ENCODE measurements at regions not wholly inside any gene's neighbourhood (a gene's known extent, or its start where the extent isn't known, plus 50 kb on each side); places are given as distances from the start of the nearest gene placed in this dataset.
"Not testable (repeated sequence)": the region's sequence is repeated elsewhere in the genome, so short reads cannot be mapped to it uniquely, and the experiment has no call there.

DNA sequence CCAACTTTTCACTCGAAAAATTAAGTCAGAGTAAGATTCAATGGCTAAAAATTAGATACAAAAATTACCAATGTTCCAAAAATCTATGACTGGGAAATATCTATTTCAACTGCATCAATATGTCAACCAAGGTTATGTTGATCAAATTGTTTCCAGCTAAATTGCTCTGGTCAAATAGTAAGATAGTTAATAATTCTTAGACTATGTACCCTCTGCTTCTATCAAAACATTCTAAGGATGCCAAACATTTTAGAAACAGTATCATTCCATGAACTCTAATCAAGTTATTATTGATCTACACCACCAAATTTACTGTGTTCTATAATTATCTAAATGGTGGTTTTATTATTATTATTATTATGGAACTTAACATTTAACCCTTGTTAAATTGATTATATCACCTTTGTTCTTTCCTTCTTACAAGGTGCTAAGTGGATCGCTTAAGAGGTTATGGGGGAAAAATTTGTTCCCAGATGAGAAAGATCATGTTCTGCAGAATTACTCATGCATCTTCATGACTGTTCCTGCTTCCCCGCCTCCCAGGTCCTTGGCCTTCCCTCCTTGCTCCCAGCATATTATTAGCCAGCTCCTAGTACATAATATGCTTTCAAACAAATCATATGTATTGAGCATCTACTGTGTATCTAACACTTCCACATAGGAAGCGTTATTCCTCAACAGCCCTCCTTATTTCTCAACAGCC, 240.5 kb upstream of the KRR1 start:
- no peak overlapping the region for H3K9ac ChIP-seq (ENCODE audit: low read depth in 1 of 2, low read length in 2 of 2)
- H3K9me3 ChIP-seq (ENCODE audit: control insufficient read depth in 1 of 2, low read length in 2 of 2) = no peaks in the 10 kb centered on the region
- no peak overlapping the region for H3K27ac ChIP-seq (ENCODE audit: low read depth, low read length)
- H3K4me3 ChIP-seq (ENCODE audit: low read depth in 1 of 2, low read length in 2 of 2) = no peak overlapping the region
- H3K4me1 ChIP-seq (ENCODE audit: control insufficient read depth in 1 of 2, insufficient read depth in 2 of 2, low read length in 2 of 2) = peaks cover 3 to 27% of the 10 kb centered on the region in 2 donors
- no peaks in the 10 kb centered on the region for H3K27me3 ChIP-seq (ENCODE audit: control insufficient read depth in 1 of 2, insufficient read depth in 2 of 2, low read length in 2 of 2)
- no peaks in the 10 kb centered on the region for H3K36me3 ChIP-seq (ENCODE audit: control insufficient read depth in 1 of 2, insufficient read depth in 2 of 2, low read length in 2 of 2)

- no peaks in the 10 kb centered on the region for H3K27me3 ChIP-seq (ENCODE audit: control insufficient read depth in 1 of 2, insufficient read depth in 2 of 2, low read length in 2 of 2)
- H3K9me3 ChIP-seq (ENCODE audit: control insufficient read depth in 1 of 2, low read length in 2 of 2) = no peaks in the 10 kb centered on the region
- no peak overlapping the region for H3K4me3 ChIP-seq (ENCODE audit: low read depth in 1 of 2, low read length in 2 of 2)
- H3K9ac ChIP-seq (ENCODE audit: low read depth in 1 of 2, low read length in 2 of 2) = no peak overlapping the region
- no peaks in the 10 kb centered on the region for H3K36me3 ChIP-seq (ENCODE audit: control insufficient read depth in 1 of 2, insufficient read depth in 2 of 2, low read length in 2 of 2)
- H3K27ac ChIP-seq (ENCODE audit: low read depth, low read length) = no peak overlapping the region
- H3K4me1 ChIP-seq (ENCODE audit: control insufficient read depth in 1 of 2, insufficient read depth in 2 of 2, low read length in 2 of 2) = peaks cover 3 to 24% of the 10 kb centered on the region in 2 donors
Observed at GRCh38 chr12:75750716-75751306, 239.4 kb upstream of the KRR1 start.

DNA sequence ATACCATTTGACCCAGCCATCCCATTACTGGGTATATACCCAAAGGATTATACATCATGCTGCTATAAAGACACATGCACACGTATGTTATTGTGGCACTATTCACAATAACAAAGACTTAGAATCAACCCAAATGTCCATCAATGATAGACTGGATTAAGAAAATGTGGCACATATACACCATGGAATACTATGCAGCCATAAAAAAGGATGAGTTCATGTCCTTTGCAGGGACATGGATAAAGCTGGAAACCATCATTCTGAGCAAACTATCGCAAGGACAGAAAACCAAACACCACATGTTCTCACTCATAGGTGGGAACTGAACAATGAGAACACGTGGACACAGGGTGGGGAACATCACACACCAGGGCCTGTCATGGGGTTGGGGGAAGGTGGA, 237.6 kb upstream of the KRR1 start:
- not testable (repeated sequence) for H3K9ac ChIP-seq (ENCODE audit: low read depth in 1 of 2, low read length in 2 of 2); H3K36me3 ChIP-seq (ENCODE audit: control insufficient read depth in 1 of 2, insufficient read depth in 2 of 2, low read length in 2 of 2); H3K9me3 ChIP-seq (ENCODE audit: control insufficient read depth in 1 of 2, low read length in 2 of 2); H3K27ac ChIP-seq (ENCODE audit: low read depth, low read length); H3K27me3 ChIP-seq (ENCODE audit: control insufficient read depth in 1 of 2, insufficient read depth in 2 of 2, low read length in 2 of 2); H3K4me1 ChIP-seq (ENCODE audit: control insufficient read depth in 1 of 2, insufficient read depth in 2 of 2, low read length in 2 of 2); H3K4me3 ChIP-seq (ENCODE audit: low read depth in 1 of 2, low read length in 2 of 2)

- Histone ChIP-seq H3K9me3 (ENCODE audit: control insufficient read depth in 1 of 2, low read length in 2 of 2) (no peaks in the 10 kb centered on the region), H3K9ac (ENCODE audit: low read depth in 1 of 2, low read length in 2 of 2) (no peak overlapping the region), H3K27me3 (ENCODE audit: control insufficient read depth in 1 of 2, insufficient read depth in 2 of 2, low read length in 2 of 2) (no peaks in the 10 kb centered on the region), H3K4me3 (ENCODE audit: low read depth in 1 of 2, low read length in 2 of 2) (no peak overlapping the region), H3K27ac (ENCODE audit: low read depth, low read length) (no peak overlapping the region), H3K36me3 (ENCODE audit: control insufficient read depth in 1 of 2, insufficient read depth in 2 of 2, low read length in 2 of 2) (no peaks in the 10 kb centered on the region), H3K4me1 (ENCODE audit: control insufficient read depth in 1 of 2, insufficient read depth in 2 of 2, low read length in 2 of 2) (peaks cover 0 to 10% of the 10 kb centered on the region in 2 donors)
Observed at GRCh38 chr12:75748136-75748535, 236.7 kb upstream of the KRR1 start.

GRCh38 chr12:75747572-75748021, 236.2 kb upstream of the KRR1 start:
- Histone ChIP-seq H3K27ac (ENCODE audit: low read depth, low read length) (no peak overlapping the region), H3K9ac (ENCODE audit: low read depth in 1 of 2, low read length in 2 of 2) (no peak overlapping the region), H3K4me3 (ENCODE audit: low read depth in 1 of 2, low read length in 2 of 2) (no peak overlapping the region), H3K9me3 (ENCODE audit: control insufficient read depth in 1 of 2, low read length in 2 of 2) (no peaks in the 10 kb centered on the region), H3K36me3 (ENCODE audit: control insufficient read depth in 1 of 2, insufficient read depth in 2 of 2, low read length in 2 of 2) (no peaks in the 10 kb centered on the region), H3K27me3 (ENCODE audit: control insufficient read depth in 1 of 2, insufficient read depth in 2 of 2, low read length in 2 of 2) (no peaks in the 10 kb centered on the region), H3K4me1 (ENCODE audit: control insufficient read depth in 1 of 2, insufficient read depth in 2 of 2, low read length in 2 of 2) (peaks cover 0 to 10% of the 10 kb centered on the region in 2 donors)

- H3K4me3 ChIP-seq (ENCODE audit: low read depth in 1 of 2, low read length in 2 of 2) = no peak overlapping the region
- no peaks in the 10 kb centered on the region for H3K27me3 ChIP-seq (ENCODE audit: control insufficient read depth in 1 of 2, insufficient read depth in 2 of 2, low read length in 2 of 2)
- no peak overlapping the region for H3K27ac ChIP-seq (ENCODE audit: low read depth, low read length)
- peaks cover 0 to 7% of the 10 kb centered on the region in 2 donors for H3K4me1 ChIP-seq (ENCODE audit: control insufficient read depth in 1 of 2, insufficient read depth in 2 of 2, low read length in 2 of 2)
- H3K9ac ChIP-seq (ENCODE audit: low read depth in 1 of 2, low read length in 2 of 2) = no peak overlapping the region
- H3K36me3 ChIP-seq (ENCODE audit: control insufficient read depth in 1 of 2, insufficient read depth in 2 of 2, low read length in 2 of 2) = no peaks in the 10 kb centered on the region
- no peaks in the 10 kb centered on the region for H3K9me3 ChIP-seq (ENCODE audit: control insufficient read depth in 1 of 2, low read length in 2 of 2)
Observed at GRCh38 chr12:75746621-75747020, 235.2 kb upstream of the KRR1 start.

DNA sequence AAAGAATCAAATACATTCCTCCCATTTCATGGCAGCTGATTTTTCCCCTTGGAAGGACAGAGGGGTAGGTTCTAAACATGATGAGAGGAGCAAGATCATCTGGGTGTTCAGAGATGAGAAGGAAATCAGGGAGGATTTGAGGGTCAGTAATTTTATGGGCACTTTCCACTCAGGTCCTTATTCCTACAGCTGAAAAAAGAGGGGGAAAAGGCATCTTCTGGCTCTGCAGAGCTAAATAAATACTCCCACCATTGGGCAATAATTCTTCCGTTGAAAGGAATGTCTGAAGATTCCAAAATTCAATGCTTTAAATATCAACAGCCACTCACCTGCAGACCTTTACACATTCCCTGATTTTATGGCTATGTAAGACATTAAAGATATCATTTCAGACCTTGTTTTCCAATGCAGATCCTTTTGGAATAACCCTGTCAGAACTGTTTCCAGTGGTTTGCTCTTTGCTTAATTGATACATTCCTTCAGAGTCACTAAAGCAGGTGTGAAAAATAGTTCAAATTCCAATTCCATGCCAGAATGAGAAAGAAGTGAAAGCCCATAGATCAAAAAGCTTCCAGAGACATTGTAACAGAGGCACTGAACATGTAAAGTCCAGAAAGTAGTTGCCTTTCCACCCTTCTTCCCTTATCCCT, 233.3 kb upstream of the KRR1 start:
- Histone ChIP-seq H3K27ac (ENCODE audit: low read depth, low read length) (no peak overlapping the region), H3K27me3 (ENCODE audit: control insufficient read depth in 1 of 2, insufficient read depth in 2 of 2, low read length in 2 of 2) (no peaks in the 10 kb centered on the region), H3K9me3 (ENCODE audit: control insufficient read depth in 1 of 2, low read length in 2 of 2) (no peaks in the 10 kb centered on the region), H3K4me1 (ENCODE audit: control insufficient read depth in 1 of 2, insufficient read depth in 2 of 2, low read length in 2 of 2) (no peaks in the 10 kb centered on the region), H3K9ac (ENCODE audit: low read depth in 1 of 2, low read length in 2 of 2) (no peak overlapping the region), H3K4me3 (ENCODE audit: low read depth in 1 of 2, low read length in 2 of 2) (no peak overlapping the region), H3K36me3 (ENCODE audit: control insufficient read depth in 1 of 2, insufficient read depth in 2 of 2, low read length in 2 of 2) (no peaks in the 10 kb centered on the region)

GRCh38 chr12:75742961-75743360, 231.6 kb upstream of the KRR1 start:
- H3K9ac ChIP-seq (ENCODE audit: low read depth in 1 of 2, low read length in 2 of 2) = no peak overlapping the region
- no peaks in the 10 kb centered on the region for H3K4me1 ChIP-seq (ENCODE audit: control insufficient read depth in 1 of 2, insufficient read depth in 2 of 2, low read length in 2 of 2)
- no peak overlapping the region for H3K4me3 ChIP-seq (ENCODE audit: low read depth in 1 of 2, low read length in 2 of 2)
- no peaks in the 10 kb centered on the region for H3K36me3 ChIP-seq (ENCODE audit: control insufficient read depth in 1 of 2, insufficient read depth in 2 of 2, low read length in 2 of 2)
- no peaks in the 10 kb centered on the region for H3K27me3 ChIP-seq (ENCODE audit: control insufficient read depth in 1 of 2, insufficient read depth in 2 of 2, low read length in 2 of 2)
- H3K9me3 ChIP-seq (ENCODE audit: control insufficient read depth in 1 of 2, low read length in 2 of 2) = no peaks in the 10 kb centered on the region
- H3K27ac ChIP-seq (ENCODE audit: low read depth, low read length) = no peak overlapping the region

DNA sequence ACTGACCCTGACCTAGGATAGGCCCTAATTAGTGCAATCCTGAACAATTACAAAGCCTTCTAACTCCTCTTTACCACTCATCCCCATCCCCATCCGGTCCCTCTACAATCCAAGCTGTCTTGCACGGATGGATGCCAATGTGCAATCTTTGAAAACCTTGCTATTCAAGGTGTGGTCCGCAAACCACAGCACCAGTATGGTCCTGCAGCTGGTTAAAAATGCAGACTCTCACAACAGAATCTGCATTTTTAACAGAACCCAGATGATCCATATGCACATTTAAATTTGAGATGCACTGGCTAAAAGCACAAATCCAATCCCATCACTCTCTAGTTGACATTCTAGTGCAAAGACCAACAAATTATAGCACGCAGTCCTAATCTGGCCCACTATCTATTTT, 230.6 kb upstream of the KRR1 start:
- Histone ChIP-seq H3K27ac (ENCODE audit: low read depth, low read length) (no peak overlapping the region), H3K36me3 (ENCODE audit: control insufficient read depth in 1 of 2, insufficient read depth in 2 of 2, low read length in 2 of 2) (no peaks in the 10 kb centered on the region), H3K9ac (ENCODE audit: low read depth in 1 of 2, low read length in 2 of 2) (no peak overlapping the region), H3K4me3 (ENCODE audit: low read depth in 1 of 2, low read length in 2 of 2) (no peak overlapping the region), H3K4me1 (ENCODE audit: control insufficient read depth in 1 of 2, insufficient read depth in 2 of 2, low read length in 2 of 2) (no peaks in the 10 kb centered on the region), H3K9me3 (ENCODE audit: control insufficient read depth in 1 of 2, low read length in 2 of 2) (no peaks in the 10 kb centered on the region), H3K27me3 (ENCODE audit: control insufficient read depth in 1 of 2, insufficient read depth in 2 of 2, low read length in 2 of 2) (no peaks in the 10 kb centered on the region)

- no peak overlapping the region for H3K9ac ChIP-seq (ENCODE audit: low read depth in 1 of 2, low read length in 2 of 2)
- H3K27me3 ChIP-seq (ENCODE audit: control insufficient read depth in 1 of 2, insufficient read depth in 2 of 2, low read length in 2 of 2) = no peaks in the 10 kb centered on the region
- no peak overlapping the region for H3K27ac ChIP-seq (ENCODE audit: low read depth, low read length)
- no peaks in the 10 kb centered on the region for H3K4me1 ChIP-seq (ENCODE audit: control insufficient read depth in 1 of 2, insufficient read depth in 2 of 2, low read length in 2 of 2)
- no peak overlapping the region for H3K4me3 ChIP-seq (ENCODE audit: low read depth in 1 of 2, low read length in 2 of 2)
- no peaks in the 10 kb centered on the region for H3K9me3 ChIP-seq (ENCODE audit: control insufficient read depth in 1 of 2, low read length in 2 of 2)
- H3K36me3 ChIP-seq (ENCODE audit: control insufficient read depth in 1 of 2, insufficient read depth in 2 of 2, low read length in 2 of 2) = no peaks in the 10 kb centered on the region
Observed at GRCh38 chr12:75739912-75740311, 228.5 kb upstream of the KRR1 start.
